NCI-H2171 (cell line): ENCODE measurements at regions not wholly inside any gene's neighbourhood (a gene's known extent, or its start where the extent isn't known, plus 50 kb on each side); places are given as distances from the start of the nearest gene placed in this dataset.
"Not testable (repeated sequence)": the region's sequence is repeated elsewhere in the genome, so short reads cannot be mapped to it uniquely, and the experiment has no call there.

Experiments used
- DNase-seq: peaks from one replicate; lab custom pipeline; 2025; lab: John Stamatoyannopoulos, UW

DNA sequence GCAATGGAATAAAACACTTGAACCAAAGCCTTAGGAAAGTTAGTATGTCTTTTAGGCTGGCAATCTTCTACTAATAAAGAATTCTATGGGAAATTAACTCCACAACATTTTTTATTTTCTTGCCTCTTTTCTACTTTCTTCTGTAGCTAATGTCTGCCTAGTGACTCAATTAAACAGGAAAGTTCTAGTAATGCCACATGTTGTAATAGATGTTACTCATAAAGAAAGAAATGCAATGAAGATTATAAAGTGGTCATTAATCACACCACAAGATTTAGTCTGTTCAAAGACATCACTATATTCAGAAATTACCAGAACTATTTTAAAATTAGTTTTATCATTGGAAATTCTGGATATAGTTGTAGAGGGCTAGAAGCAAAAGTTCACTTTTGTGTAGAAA is 329.7 kb downstream of the SI start:
- no peak for DNase-seq

DNA sequence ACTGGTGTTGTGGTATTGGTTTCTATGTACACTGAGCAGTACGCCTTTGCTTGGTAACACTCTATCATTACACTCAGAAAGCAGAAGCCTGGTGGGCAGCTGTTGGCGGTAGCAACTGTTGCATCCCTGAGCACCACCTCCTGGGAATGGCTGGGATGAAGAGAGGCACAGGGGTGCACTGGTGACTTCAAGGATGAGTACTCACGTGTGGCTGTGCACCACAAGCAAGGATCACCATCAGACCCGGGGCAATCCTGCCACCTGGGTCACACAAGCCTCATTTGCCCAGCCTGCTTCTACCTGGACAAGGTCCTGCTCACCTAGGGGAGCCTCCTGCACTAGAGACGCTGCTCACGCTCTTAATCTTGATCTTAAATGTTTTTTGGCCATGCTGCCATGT is 336.4 kb downstream of the SI start:
- DNase-seq = no peak

DNA sequence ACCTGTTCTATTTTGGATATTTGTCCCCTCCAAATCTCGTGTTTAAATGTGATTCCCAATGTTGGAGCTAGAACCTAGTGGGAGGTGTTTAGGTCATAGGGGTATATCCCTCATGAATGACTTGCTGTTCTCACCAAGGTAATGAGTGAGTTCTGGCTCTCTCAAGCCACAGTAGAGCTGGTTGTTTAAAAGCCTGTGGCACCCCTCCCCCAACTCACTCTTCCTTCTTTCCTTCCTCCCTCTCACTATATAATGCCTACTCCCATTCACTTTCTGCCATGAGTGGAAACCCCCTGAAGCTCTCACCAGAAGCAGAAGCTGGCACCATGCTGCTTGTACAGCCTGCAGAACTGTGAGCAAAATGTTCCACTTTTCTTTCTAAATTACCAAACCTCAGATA is 341.1 kb downstream of the SI start:
- DNase-seq = no peak

DNA sequence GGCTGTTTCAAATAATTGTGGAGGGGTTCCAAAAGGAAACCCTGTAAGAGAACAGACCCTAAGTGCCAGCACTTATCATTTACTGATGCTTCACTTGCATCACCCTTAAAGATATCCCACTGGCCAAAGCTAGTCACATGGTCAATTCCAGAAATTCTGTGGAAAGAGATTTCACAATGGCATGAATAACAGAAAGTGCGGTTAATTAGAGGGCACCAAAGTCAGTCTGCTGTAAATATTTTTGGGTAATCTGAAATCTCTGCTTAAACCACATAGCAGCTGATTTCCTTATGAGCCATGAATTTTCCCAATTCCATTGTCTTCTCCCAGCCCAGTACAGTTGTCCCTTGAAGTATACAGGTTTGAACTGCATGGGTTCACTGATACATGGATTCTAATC is 346.1 kb downstream of the SI start:
- DNase-seq = no peak

DNA sequence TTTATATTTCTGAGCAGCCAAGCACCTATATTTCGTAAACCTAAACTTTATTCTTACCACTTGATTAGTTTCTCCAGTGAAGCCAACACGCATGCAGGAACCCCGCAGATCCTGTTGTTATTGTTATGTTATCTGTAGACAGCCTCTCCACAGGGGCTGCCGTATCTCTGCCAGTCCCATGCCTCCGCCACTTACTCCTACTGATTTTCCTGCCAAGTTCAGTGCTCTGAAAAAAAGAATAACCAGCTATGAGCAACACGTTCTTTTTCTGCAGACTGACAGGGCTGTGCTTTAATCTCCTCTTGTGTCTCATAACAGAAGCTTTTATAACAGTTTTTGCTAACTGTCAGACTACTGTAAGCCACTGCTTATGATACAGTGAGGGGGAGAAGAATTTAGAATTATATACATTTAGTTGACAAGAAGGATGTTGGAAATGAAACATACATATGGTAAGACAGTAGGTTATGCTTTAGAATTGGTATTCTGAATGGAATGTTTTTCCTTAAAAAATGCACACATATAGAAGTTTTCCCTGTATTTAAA is 347.4 kb downstream of the SI start:
- DNase-seq = no peak

DNA sequence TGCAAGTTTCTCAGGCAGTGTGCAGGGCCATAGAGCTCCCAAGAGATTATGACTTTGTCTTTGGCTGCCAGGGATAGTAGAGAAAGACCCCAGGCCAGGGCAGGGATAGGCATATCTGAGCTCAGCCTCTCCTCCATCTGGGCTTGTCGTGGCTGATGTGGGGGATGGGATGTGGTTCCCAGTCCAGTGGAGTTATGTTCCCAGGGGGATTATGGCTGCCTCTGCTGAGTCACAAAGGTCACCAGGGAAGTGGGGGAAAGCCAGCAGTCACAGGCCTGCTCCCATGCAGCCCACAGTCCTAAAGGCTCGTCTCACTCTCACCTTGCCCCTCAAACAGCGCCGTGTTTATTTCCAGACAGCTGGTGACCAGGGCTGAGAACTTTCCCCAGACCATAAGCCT is 354.9 kb downstream of the SI start:
- DNase-seq = no peak

DNA sequence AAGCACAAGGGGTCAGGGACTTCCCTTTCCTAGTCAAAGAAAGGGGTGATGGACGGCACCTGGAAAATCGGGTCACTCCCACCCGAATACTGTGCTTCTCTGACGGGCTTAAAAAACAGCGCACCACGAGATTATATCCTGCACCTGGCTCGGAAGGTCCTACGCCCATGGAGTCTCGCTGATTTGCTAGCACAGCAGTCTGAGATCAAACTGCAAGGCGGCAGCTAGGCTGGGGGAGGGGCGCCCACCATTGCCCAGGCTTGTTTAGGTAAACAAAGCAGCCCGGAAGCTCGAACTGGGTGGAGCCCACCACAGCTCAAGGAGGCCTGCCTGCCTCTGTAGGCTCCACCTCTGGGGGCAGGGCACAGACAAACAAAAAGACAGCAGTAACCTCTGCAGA is 375.5 kb downstream of the SI start:
- DNase-seq = not testable (repeated sequence)

DNA sequence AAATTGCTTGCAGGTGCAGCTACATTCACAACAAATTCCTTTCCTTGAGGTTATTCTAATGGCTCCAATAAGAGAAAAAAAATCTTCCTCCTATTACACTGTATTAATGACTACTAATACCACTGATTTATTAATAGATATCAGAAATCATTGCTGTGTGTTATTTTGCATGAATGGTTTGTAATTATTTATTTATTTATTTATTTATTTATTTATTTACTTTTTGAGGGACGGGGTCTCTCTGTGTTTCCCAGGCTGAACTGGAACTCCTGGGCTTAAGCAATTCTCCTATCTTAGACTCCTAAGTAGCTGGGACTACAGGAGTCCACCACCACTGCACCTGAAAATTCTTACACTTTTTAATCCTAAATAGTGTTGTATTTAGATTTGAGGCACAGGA is 390.4 kb downstream of the SI start:
- no peak for DNase-seq

DNA sequence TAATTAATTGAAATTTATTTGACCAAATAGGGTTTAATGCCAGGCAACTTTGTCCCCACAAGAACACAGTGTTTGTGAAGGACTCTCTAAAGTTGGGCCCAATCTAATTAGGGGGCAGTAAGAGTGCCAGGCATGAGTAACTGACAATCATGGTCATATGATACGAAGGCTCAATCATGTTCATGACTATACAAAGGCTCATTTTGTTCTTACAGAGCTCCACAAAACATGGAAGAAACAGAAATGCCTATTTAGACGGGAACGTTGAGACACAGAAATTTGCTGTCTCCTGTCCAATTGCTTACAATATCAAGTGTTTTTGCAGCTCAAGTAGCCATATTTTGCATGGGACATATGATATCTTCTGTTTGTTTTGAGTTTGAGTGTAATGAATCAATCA is 391.1 kb downstream of the SI start:
- no peak for DNase-seq

DNA sequence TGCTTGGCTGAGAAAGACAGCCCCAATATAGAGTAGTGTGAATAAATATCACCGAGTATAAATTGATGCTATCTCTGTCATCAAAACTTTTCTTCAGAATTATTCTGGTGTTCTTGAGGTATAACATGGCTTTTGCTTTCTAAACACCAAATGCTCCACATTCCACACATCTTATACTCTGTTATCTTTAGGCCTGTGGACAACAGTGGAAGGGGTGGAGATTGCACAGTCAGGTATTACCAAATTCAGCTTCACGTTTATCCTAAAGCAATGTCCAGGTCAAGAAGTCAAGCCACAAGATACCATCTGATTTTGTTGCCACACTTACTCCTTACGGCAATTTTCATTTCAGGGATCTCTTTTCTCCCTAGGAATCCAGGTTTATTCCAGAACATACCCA is 394.8 kb downstream of the SI start:
- no peak for DNase-seq

DNA sequence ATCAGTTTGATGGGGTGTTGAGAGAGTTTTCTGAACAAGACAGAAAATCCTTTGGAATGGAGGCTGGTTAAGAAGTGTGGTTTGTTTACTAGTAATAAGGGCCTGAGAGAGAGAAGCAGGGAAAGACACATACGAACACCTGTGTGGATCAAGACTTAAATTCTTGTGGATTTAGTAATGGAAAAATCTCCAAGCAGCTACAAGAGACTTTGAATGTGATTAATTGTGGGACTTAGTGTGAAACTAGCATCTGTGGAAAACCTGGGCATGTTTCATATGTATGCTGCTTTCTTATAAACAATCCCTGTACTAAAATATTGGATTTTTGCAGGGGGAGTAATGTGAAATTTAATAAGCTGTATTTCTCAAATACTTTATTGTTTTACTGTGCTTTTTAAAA is 399.1 kb downstream of the SI start:
- DNase-seq = no peak

DNA sequence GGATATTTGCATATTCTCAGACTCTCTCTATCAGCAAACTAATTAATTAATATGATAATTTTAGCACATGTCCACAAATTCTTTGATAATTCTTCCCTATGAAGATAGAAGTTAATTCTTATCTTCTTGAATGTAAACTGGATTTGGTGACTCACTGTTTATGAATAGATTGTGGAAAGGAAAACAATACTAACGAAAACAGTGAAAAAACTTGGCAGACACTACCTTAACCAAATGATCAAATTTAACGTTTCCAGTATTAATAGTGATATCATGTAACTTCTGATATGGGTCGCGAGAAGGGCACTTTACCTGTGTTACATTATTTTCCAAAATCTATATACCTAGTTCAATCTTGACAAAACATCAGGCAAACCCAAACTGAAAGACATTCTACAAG is 401.0 kb downstream of the SI start:
- no peak for DNase-seq

DNA sequence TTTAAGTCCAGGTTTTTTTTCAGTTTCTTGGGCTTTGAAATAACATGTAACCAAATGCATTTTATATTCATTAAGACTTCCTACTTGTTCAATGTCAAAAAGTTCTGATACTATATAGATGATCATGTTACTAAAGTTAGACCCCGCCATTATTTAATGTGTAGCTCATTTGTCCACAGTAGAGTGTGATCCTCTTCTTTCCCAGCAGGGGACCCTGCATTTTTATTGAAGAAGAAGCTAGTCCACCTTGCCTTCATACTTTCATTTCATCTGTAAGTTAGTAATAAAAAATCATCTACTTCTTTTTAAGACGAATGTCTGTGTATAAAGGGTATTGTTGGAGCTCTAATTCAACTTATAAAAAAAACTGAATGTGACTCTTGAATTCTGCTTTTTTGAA is 404.6 kb downstream of the SI start:
- DNase-seq = no peak

DNA sequence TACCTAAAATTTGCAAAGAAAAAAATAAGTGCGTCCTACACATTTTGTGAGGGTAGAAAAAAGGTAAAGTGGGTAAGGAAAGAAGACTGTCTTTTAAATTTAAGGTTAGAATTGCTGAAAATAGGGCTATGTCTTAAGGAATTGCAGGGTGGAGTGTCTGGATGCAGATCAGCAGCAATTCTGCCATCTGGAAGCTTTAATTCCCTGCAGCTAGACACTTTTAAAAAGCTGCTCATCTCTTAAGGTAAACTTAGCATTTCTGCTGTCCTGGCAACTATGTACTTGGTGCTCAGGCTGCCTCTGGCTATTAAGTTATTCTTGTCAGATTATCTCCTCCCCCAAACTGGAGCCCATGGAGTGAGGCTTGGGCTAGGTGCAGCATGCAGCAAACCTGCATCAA is 420.2 kb downstream of the SI start:
- DNase-seq = no peak

DNA sequence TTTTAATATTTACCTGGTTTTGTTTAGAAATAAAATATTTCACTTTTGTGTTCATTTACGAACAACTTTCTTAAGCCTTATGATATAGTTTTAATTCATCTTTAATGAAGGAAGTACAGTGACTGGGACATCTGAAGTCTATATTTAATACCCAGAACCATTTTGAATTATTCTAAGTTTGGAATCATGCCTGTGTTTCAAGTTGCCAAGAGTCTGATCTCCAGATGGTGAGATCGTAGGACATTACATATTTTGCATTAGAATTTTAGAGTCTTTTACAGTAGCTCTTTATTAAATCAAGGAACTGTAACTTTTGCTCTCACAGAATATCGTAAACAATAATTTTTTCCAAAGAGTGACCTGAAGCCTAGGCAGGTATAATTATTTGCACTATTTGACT is 420.7 kb downstream of the SI start:
- DNase-seq = no peak

DNA sequence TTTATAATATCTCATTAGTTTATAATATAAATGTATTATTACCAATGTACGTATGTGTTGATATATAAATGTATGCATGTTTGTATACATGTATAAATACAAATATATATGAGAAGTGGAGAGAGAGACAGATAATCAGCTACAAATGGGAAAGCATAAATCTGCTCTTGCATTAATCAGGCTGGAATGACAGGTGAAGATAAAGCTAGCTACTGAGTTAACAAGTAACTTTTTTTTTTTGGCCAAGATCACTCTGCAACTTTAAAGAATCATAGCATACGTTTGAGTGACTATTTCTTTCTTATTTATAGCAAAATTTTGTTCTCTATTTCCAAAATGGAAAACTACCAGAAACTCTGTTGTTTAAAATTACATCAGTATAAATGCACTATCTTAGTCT is 422.8 kb downstream of the SI start:
- DNase-seq = no peak

DNA sequence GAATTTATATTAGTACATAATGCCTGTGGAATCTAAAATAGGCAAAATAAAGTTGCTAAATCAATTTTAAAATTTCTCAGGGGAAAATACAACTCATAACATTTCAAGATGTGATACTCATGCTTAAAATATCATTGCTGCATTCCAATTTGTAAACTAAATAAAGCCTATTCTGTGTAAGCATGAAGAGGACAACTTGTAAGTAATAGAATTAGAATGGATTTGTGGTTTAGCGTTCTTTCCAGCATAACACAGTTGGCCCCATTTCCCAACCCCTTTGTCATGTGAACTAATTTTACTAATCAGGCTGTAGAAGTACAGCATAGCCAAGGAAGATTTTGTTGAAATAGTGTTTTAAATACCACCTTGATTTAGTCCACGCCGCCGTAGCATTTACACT is 437.2 kb downstream of the SI start:
- no peak for DNase-seq

DNA sequence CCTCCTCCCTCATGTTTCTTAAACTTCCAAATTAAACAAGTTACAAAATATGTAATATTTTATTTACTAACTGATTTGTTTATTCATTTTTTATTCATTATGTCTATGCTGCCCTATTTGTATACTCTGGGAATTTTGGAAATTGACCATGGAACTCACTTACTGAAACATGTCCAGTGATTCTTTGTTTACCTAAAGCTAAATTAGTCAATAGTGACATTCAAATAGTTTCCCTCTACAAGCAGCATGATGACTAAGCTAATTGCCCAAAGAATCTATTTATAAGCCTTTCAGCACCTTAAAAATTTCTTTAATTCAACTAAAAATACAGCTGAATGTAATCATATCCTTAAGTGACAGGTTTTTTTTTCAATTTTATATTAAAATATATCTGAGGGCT is 437.7 kb downstream of the SI start:
- DNase-seq = no peak

DNA sequence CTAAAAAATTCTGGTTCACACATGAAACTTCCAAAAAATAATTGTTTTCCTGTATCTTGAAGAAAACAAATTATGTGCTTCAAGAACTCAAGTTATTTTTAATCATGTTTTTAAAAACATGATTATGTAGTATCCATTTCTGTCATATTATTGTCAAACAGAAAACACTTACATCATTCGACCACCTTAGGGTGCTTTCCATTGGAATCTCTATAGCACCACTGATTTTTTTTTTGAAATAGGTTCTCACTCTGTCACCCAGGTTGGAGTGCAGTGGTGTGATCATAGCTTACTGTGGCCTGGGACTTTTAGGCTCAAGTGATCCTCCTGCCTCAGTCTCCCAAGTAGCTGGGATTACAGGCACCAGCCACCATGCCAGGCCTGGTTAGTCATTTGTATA is 457.3 kb downstream of the SI start:
- DNase-seq = no peak

DNA sequence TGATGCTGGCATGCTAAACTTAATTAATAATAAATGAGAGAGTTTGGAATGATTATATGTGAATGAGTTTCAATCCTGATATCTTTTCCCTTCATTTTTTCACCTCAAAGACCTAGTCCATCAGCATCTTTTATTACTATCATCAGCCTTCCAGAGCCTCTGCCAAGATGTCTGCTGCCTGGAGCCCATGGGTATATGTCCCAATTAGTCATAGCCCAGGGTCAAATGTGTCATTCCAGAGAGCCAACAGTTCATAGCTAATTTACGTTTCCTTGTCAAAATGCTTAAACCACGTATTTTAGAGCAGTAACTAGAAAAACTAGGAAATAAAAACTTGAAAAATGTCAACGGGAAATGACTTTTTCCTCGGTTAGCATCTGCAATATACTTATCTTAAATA is 457.9 kb downstream of the SI start:
- no peak for DNase-seq

DNA sequence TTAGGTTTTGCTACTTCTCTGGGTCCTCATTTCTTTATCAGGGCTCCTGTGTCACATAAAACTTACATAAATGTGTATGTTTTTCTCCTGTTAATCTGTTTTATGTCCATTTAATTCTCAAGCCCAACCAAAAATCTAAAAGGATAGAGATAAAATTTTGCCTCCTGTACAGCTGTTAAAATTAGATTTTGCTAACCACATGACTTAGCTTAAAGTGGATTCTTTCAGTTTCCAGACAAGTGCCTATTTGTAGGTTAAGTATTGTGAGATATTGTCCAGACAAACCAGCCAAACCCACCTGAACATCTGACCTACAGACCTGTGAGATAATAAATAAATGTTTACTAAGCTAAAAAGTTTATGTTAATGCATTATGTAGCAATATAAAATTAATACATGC is 465.5 kb downstream of the SI start:
- DNase-seq = no peak

DNA sequence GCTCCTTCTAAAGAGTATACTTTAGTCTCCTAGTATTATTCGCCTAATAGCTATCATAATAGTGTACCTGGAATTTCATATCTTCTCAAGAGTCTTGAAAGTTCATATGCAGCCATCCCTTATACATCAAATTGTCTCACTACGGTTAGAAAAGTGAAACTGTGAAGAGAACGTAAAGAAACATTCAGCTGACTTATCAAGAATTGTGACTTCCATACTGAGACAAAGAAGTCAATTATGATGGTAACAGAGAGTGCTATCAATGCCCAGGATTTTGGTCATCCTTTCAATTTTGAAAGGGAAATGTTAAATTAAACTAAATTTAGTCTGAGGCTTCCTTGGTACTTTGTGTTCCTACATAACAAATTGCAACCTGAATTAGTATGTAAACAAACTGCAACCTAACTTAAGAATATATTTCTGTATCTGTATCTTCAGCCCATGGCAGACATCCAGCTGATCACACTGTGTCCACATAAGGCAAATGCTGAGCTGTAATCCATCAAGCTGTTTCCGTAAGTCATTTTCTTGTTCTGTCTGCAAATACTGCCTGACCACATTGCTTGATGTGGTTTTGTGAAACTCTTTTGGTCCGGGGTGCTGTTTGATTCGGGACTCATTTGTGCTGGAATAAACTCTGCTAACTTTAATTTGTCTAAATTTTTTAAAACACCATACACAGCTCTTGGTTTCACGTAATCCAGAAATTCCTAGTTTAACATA is 469.6 kb downstream of the SI start:
- no peak for DNase-seq

DNA sequence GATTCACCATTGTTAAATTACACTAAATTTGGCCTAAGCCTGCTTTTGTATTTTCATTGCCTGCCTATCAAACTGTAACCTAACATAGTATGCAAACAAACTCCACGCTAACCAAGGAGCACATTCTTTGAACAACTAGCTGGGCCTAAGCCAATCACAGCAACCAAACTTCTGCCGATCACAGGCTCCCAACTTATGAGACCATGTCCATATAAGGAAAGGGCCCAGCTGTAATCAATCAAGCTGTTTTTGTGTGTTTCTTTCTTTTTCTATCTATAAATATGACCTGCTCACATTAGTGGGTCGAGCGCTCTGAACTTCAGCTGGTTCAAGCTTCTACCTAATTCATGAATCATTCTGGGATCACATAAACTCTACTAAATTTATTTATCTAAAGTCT is 473.6 kb downstream of the SI start:
- no peak for DNase-seq

DNA sequence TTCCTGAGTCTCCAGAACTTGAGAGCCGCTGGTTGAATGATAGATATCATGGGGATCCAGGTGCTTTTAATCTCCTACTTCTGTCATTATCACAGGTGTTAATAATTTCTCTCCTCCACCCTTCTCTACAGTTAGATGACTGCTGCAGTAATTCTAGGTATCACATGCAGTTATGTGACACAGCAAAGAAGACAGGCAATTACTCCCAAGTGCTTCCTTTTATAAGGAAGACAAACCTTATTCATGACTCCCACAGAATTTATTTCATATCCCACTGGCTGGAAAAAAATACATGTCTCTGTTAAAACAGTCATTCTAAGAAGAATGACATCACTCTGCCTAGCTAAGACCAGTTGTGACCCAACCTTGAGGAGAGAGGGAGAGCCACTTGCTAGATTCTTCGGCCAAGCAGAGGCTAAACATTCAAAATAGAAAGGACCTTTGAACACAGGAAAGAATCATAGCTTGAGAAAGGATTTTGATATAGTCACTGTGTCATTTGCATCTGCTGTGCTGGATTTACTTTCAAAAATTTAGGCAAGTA is 500.6 kb downstream of the SI start:
- DNase-seq = no peak
